Glutamatergic neuron (in vitro differentiated cells): ENCODE measurements at regions not wholly inside any gene's neighbourhood (a gene's known extent, or its start where the extent isn't known, plus 50 kb on each side); places are given as distances from the start of the nearest gene placed in this dataset.
A peak's percentile ranks its signal among the peaks of the same experiment; 100 is the strongest.

Experiments used
- DNase-seq: peaks from one replicate; pipeline ENCODE4 v3.0.0; 2022
- H3K27ac Mint-ChIP-seq: one replicate; pipeline ENCODE4 v1.8.0; 2020; ENCODE audit warnings: mild to moderate bottlenecking, mixed read lengths, inconsistent platforms; ENCODE audit not compliant: unreplicated experiment
- H3K27me3 Mint-ChIP-seq: one replicate; pipeline ENCODE4 v1.8.0; 2020; ENCODE audit warnings: mild to moderate bottlenecking, moderate library complexity, mixed read lengths, inconsistent platforms; ENCODE audit not compliant: unreplicated experiment
- H3K36me3 Mint-ChIP-seq: one replicate; pipeline ENCODE4 v1.8.0; 2020; ENCODE audit warnings: mild to moderate bottlenecking, mixed read lengths, inconsistent platforms; ENCODE audit not compliant: unreplicated experiment
- H3K4me1 Mint-ChIP-seq: one replicate; pipeline ENCODE4 v1.8.0; 2020; ENCODE audit warnings: mild to moderate bottlenecking, low read depth, mixed read lengths, inconsistent platforms; ENCODE audit not compliant: unreplicated experiment
- H3K4me3 Mint-ChIP-seq: one replicate; pipeline ENCODE4 v1.8.0; 2020; ENCODE audit warnings: mild to moderate bottlenecking, mixed read lengths, inconsistent platforms; ENCODE audit not compliant: unreplicated experiment
- H3K9me3 Mint-ChIP-seq: one replicate; pipeline ENCODE4 v1.8.0; 2020; ENCODE audit warnings: mild to moderate bottlenecking, moderate library complexity, mixed read lengths, inconsistent platforms; ENCODE audit not compliant: unreplicated experiment
- TF ChIP-seq, protein P1 (sequence below): fragments of 200-600 bp; sonication (generic); IDR thresholded peaks from one replicate; pipeline ENCODE4 v1.5.0; 2021; ENCODE audit not compliant: partially characterized antibody, unreplicated experiment

DNA sequence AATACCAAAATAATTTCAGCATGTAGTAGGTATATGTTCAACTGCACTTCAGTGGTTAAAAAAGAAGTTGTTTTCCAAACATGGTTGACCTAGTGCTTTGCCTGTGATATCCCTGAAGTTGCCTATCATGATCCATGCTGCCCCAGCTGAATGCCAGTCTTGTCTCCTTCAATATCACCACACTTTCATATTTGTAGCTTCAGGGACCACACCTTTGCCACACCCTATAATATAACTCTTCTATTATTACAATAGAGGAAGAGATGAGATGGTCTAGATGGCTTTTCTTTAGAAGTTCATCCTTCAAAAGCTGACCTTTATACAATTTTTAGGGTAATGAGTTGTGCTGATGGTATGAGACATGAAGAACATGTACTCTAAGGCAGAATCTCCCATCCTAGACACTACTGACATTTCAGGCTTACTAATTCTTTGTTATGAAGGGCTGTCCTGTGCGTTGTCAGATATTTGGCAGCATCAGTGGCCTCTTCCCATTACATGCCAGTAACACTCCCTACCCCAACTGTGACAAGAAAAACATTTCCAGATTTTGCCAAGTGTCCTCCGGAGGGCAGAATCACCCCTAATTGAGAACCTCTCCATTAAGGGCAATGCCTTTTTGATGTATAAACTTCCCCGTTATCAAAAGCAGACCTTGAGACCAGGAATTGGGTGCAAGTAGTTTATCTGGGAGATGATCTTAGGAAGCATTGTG, 76.2 kb upstream of the PLCL2 start:
- Mint-ChIP-seq H3K27me3 (no peaks in the 10 kb centered on the region), H3K4me1 (peaks cover 36% of the 10 kb centered on the region), H3K27ac (peak overlapping the region; percentile 57)

DNA sequence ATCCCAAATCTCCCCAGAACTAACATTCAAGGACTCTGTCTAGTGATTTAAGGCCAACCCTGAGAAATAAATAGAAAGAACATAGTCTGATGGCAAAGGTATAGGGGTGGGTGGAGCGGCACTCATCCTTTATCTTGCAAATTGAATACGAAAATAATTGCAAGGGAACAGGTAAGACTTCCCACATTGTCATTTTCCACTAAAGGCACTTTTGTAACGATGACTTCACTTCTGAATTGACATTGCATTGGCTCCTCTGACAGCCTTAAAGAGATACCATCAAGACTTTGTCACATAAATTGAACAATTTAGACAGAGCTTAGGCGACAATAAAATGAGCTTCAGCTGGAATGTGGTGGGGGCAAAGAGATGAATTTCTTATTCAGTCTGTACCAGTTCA, 75.3 kb upstream of the PLCL2 start:
- Mint-ChIP-seq H3K4me3 (no peak overlapping the region), H3K36me3 (peaks cover 7% of the 10 kb centered on the region), H3K27ac (no peak overlapping the region), H3K4me1 (peaks cover 29% of the 10 kb centered on the region), H3K27me3 (no peaks in the 10 kb centered on the region), H3K9me3 (peaks cover 8% of the 10 kb centered on the region)
- TF ChIP-seq, protein P1, sequence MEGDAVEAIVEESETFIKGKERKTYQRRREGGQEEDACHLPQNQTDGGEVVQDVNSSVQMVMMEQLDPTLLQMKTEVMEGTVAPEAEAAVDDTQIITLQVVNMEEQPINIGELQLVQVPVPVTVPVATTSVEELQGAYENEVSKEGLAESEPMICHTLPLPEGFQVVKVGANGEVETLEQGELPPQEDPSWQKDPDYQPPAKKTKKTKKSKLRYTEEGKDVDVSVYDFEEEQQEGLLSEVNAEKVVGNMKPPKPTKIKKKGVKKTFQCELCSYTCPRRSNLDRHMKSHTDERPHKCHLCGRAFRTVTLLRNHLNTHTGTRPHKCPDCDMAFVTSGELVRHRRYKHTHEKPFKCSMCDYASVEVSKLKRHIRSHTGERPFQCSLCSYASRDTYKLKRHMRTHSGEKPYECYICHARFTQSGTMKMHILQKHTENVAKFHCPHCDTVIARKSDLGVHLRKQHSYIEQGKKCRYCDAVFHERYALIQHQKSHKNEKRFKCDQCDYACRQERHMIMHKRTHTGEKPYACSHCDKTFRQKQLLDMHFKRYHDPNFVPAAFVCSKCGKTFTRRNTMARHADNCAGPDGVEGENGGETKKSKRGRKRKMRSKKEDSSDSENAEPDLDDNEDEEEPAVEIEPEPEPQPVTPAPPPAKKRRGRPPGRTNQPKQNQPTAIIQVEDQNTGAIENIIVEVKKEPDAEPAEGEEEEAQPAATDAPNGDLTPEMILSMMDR: no peak
- no peak for DNase-seq

More for the DNA sequence above, 76.2 kb upstream of the PLCL2 start:
- Mint-ChIP-seq H3K9me3 (peaks cover 13% of the 10 kb centered on the region), H3K4me3 (no peak overlapping the region), H3K36me3 (peaks cover 13% of the 10 kb centered on the region)
- TF ChIP-seq, protein P1: no peak
- no peak for DNase-seq

DNA sequence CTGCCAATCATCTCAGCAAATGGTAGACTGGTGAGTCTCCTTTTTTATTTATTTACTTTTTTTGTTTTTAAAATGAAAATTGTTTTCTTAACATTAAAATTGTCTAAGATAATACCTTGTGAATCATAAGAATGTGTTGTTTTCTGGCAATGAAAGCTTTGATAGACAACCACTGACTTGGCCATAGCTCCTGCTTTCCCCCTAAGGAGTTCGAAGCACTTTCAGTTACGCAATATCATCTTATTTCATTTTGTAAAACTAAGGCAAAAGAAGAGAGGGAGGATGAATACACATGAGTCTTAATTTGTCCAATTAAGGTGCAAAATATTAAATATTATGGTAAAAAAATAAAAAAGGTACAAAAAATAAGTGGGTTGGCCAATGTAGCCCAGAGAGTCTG, 74.8 kb upstream of the PLCL2 start:
- TF ChIP-seq, protein P1: no peak

DNA sequence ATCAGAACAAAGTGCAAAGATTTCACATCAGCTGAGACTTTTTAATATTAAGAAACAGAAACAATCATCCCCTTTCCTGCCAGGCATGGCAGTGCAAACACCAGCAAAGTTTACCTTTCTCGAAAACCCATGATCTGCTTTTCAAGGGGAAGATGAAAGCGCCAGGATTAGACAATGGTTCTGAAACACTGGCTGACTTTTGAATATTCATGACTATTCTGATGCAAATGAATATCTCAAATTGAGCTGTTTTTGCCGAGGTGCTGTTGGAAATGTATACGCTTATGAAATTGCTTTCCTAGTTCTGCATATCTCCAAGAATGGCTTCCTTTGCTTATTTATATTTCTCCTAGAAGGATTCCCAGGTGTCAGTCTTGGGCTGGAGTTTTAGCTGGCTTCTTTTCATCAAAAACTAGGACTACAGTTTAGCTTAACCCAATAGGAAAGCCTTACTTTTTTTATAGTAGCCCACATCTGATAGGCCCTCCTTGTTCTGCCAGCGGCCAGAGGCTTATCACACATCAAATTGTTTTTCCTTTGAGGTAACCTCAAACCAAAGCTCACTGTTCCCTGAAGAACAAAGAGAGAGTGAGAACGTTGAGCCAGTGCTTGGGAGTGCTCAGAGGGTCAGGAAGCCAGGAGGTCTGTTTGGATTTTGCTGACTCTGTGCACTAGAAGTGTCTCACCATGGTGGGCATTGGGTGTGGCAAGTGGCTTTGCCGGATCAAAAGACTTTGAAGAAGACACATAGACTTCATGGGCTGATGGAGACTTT, 74.0 kb upstream of the PLCL2 start:
- no peaks in the 10 kb centered on the region for H3K27me3 Mint-ChIP-seq
- no peak for DNase-seq
- H3K4me1 Mint-ChIP-seq: peaks cover 25% of the 10 kb centered on the region
- no peak overlapping the region for H3K27ac Mint-ChIP-seq
- no peak overlapping the region for H3K4me3 Mint-ChIP-seq
- no peaks in the 10 kb centered on the region for H3K36me3 Mint-ChIP-seq
- H3K9me3 Mint-ChIP-seq: peaks cover 2% of the 10 kb centered on the region
- TF ChIP-seq, protein P1: no peak

More for the DNA sequence above, 74.8 kb upstream of the PLCL2 start:
- Mint-ChIP-seq H3K4me1 (peaks cover 27% of the 10 kb centered on the region), H3K9me3 (peaks cover 3% of the 10 kb centered on the region), H3K27ac (no peak overlapping the region), H3K4me3 (no peak overlapping the region), H3K27me3 (no peaks in the 10 kb centered on the region), H3K36me3 (peaks cover 2% of the 10 kb centered on the region)
- DNase-seq: no peak

GRCh38 chr3:16811950-16812349, 72.8 kb upstream of the PLCL2 start:
- no peak for DNase-seq
- peaks cover 25% of the 10 kb centered on the region for H3K4me1 Mint-ChIP-seq
- no peaks in the 10 kb centered on the region for H3K9me3 Mint-ChIP-seq
- TF ChIP-seq, protein P1: no peak
- no peaks in the 10 kb centered on the region for H3K36me3 Mint-ChIP-seq
- H3K4me3 Mint-ChIP-seq: no peak overlapping the region
- H3K27me3 Mint-ChIP-seq: no peaks in the 10 kb centered on the region
- no peak overlapping the region for H3K27ac Mint-ChIP-seq
